ENCODE measurements at regions not wholly inside any gene's neighbourhood (a gene's known extent, or its start where the extent isn't known, plus 50 kb on each side); places are given as distances from the start of the nearest gene placed in this dataset.
"Not testable (repeated sequence)": the region's sequence is repeated elsewhere in the genome, so short reads cannot be mapped to it uniquely, and the experiment has no call there.

DNA sequence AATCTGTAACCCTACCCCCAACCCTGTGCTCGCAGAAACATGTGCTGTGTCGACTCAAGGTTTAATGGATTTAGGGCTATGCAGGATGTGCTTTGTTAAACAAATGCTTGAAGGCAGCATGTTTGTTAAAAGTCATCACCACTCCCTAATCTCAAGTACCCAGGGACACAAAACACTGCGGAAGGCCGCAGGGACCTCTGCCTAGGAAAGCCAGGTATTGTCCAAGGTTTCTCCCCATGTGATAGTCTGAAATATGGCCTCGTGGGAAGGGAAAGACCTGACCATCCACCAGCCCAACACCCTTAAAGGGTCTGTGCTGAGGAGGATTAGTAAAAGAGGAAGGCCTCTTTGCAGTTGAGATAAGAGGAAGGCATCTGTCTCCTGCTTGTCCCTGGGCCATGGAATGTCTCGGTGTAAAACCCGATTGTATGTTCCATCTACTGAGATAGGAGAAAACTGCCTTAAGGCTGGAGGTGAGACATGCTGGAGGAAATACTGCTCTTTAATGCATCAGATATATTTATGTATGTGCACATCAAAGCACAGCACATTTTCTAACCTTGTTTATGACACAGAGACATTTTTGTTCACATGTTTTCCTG is 94.4 kb downstream of the LSM3 start:
- not testable (repeated sequence) for DNase-seq (ENCODE audit: low spot score)

DNA sequence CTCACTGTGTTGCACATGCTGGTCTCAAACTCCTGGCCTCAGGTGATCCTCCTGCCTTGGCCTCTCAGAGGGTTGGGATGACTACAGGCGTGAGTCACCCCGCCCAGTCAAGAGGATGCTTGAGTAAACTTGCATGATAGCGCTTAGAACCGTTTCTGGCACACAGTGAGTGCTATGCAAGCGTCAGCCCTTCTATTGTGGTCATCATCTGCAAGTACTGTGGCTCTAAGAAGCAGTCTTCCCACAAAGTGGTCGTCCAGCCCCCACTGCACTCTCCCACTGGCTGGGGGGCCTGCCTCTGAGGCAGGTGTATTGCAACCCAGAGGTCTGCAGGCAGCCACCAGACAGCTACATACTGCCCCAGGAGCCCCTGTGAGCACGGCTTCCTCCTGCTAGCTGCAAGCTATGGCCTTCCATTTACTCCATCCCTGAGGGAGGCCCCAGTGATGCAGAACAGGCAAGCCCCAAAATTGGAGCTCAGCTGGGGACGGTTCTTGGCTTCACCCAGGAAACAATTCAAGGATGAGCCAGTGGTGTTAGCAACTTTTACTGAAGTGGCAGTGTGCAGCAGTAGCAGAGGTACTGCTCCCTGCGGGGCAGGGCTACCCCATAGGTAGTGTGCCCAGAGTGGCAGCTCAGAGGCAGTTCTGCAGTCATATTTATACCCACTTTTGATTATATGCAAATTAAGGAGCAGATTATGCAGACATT is 95.4 kb downstream of the LSM3 start:
- no peak for DNase-seq (ENCODE audit: low spot score)

DNA sequence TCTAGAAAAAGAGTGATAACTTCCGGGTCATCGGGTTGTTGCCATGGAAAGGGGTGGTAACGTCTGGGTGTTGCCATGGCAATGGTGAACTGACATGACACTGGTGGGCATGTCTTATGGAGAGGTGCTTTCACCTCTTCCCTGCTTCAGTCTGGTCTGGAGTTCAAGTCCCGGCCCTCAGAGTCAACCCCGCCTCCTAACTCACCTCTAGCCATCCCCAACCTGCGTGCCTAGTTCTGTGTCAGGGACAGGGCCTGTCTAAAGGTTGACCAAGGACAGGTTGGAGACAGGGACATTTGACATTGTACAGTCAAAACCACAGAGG is 96.0 kb downstream of the LSM3 start:
- no peak for DNase-seq (ENCODE audit: low spot score)

DNA sequence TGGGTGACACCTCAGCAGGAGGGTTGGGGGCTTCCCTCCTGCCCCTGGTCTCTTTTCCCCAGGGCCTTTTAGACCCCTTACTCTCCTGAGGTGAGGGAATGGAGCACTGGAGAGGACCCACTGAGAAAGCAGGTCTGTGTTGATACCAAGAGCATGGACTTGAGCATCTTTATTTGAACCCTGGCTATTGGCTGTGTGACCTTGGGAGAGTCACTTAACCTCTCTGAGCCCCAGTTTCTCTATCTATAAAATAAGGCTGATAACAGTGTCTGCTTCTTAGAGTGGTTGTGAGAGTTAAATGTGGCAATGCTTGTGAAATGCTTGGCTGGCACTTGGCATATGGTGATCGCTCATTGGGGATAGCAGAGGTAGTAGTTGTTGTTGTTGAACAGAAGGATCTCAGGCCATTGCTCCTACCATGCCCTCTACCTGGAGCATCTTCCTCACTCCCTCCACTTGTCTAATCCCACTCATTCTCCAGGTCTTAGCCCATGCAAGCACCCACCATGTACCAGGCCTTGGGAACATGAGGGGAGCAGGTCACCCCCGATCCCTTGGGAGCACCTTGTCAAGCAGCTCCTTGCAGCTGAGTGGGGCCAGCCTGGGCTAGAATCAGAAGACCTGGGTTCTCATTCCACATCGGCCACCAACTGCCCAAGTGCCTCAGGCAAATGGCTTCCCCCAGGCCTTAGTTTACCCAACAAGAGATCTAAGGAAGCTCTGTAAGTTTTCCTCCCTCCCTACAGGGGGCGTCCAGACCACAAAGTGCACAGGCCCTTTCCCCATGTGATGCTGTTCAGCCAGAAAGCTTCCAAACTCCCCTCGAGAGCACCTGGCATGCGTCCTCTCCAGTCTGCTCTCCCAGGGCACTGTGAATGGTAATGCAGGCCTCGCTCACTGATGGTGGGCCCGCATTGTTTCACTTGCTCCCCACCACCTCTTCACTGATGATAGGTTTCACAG is 96.7 kb downstream of the LSM3 start:
- no peak for DNase-seq (ENCODE audit: low spot score)

DNA sequence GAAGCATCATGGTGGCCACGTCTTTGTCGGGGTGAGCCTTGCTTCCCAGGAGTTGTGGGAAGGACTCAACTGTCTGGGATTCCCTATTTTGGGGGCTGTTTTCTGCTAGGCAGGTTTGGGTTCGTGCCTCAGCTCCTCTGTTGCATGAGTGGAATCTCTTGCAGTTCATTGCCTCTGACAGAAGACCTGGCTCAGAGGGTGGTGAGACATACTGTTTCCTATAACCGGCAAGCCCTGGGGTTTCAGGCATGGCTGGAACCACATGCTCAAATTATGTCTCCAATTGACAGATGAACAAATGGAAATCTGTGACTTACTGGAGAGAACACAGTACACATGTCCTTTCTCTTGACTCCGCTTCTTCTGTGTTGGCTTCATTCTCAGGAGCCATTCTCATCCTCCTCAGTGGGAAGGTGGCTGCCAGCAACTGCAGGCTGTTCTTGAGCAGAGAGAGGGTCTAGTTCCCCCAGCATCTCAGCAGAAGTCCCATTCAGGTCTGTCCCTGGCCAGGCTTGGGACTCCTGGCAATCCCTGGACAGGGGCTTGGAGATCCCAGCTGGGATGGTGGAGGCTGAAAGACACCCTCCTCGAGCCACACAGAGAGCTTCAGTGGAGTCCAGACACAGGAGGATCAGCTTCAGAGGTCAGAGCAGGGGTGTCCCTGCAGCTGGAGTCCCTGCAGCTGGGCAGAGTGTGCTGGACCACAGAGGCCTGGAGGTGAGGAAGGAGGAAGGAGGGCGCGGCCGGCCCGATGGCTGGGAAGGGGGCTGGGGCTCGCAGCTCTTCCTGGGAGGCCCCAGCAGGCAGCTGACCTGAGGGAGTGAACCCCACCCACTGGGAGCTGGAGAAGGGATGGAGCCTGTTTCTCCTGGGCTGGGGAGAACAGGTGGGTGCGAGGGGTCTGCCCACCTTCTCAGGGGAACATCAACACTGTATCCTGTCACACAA is 97.6 kb downstream of the LSM3 start:
- no peak for DNase-seq (ENCODE audit: low spot score)

DNA sequence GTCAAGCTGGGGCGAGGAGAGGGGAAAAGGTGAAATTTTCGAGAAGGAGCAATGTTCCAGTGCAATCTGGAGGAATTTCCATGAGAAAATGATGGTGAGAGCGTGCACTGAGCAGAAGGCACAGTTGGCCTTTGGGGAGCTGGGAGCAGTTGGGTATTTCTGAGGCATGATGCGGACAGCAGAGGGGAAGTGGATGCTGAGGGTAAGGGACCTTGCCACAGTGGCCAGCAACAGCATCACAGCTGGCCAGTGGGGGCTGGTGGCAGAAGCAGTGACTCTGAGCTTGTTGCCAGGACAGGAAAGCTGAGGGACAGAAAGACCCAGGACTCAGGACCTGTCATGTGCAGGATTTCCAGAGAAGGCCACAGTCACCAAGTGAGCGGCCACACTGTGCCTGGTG is 98.9 kb downstream of the LSM3 start:
- no peak for DNase-seq (ENCODE audit: low spot score)

DNA sequence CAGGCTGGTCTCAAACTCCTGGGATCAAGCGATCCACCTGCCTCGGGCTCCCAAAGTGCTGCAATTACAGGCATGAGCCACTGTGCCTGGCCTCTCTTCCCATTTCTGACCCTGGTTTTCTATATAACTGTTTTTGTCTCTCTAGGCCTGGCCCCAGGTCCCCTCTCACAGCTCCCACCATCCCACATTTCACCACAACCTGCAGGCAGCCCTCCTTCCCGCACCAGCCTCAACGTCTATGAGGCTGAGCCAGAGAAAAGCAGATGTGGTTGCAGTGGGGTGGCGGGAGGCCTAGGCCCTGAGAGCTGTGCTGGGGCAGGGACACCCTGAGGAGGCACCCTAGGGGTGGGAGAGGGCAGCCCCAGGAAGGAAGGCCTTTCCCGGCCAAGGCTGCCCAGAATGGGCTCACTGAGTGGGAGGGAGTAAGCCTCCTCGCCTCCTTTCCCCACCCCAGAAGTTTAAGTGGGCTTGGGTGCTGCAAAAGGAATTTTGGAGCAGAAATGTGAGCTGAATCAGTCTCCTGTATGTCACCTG is 99.7 kb downstream of the LSM3 start:
- no peak for DNase-seq (ENCODE audit: low spot score)

DNA sequence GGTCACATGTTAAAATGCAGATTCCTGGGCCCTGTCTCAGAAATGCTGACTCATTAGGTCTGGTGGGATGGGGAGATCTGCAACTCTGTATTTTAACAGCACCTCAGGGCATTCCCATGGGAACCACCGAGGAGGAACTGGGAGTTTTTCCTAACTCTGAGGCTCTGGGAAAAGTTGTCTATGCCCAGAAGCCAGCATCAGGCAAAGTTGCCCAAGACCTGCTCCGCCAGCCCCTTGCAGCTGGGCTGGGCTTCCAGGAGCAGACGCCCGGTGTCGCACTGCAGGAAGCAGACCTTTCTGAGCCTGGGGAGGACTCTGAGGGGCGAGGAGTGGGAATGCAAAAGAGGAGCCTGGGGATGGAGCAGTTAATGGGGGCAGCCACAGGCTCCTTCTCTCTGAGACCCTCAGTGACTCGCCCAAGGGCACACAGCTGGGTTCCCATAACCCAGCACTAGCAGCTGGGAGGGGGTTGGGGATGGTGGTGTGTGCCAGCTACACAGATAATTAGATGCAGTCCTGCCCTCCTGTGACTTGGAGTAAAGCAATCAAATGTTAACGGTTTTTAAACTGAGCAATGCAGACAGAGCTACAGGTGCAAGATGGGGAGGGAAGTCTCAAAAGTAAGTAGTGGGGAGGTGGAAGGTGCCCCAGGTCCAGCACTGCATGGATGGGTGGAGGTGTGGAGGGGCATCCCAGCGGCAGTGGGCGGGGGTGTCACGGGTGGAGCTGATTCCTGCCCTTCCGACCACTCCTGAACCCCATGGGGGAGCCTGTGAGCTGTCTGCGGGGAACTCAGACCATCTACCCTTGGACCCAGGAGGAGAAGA is 100.4 kb downstream of the LSM3 start:
- no peak for DNase-seq (ENCODE audit: low spot score)

DNA sequence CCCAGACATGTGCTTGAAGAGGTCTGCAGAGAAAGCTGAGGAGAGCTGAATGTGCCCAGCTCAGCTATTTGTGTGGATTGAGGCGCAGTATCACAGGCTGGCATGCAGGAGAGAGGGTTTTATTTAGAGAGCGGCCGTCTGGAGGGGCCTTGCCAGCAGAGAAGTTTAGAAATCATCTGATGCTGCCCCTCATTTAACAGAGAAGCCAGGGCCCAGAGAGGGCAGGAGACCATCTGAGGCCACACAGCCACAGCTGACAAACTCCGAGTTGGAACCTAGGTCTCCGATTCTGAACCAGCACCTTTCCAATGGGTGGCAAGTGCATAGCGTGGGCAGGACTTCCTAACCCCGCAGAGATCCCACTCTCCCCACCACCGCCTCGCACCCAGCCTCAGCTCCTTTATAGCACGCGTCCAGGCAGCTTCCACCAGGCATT is 101.0 kb downstream of the LSM3 start:
- no peak for DNase-seq (ENCODE audit: low spot score)

DNA sequence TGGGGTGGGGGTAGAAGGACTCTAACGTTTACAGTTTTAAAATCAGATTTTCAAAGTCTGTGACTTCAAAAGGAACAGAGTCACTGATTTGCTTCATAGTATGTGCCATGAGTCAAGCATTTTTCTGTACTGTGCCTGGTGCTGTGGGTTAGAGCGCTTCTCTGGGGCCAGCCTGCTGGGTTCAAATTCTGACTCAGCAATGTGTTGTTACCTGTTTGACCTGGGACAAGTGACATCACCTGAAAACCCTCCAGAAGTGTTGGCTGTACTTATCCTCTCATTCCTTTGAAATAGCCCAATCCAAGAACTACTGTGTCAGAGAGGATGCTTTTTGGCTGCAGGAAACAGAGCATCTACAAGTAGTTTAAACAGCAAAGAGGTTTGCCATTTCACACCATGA is 101.7 kb downstream of the LSM3 start:
- DNase-seq (ENCODE audit: low spot score) = no peak

DNA sequence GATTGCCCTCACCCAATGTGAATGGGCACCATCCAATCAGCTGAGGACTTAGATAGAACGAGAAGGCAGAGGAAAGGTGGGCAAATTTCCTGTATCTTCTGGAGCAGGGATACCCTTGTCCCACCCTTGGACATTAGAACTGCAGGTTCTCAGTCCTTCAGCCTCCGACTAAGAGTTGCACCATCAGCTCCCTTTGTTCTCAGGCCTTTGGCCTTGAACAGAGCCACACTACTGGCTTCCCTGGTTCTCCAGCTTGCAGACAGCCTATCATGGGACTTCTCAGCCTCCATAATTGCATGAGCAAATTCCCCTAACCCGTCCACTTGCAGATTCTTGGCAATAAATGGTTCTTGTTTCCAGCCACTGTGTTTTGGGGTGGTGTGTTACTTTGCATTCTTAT is 102.4 kb downstream of the LSM3 start:
- no peak for DNase-seq (ENCODE audit: low spot score)

DNA sequence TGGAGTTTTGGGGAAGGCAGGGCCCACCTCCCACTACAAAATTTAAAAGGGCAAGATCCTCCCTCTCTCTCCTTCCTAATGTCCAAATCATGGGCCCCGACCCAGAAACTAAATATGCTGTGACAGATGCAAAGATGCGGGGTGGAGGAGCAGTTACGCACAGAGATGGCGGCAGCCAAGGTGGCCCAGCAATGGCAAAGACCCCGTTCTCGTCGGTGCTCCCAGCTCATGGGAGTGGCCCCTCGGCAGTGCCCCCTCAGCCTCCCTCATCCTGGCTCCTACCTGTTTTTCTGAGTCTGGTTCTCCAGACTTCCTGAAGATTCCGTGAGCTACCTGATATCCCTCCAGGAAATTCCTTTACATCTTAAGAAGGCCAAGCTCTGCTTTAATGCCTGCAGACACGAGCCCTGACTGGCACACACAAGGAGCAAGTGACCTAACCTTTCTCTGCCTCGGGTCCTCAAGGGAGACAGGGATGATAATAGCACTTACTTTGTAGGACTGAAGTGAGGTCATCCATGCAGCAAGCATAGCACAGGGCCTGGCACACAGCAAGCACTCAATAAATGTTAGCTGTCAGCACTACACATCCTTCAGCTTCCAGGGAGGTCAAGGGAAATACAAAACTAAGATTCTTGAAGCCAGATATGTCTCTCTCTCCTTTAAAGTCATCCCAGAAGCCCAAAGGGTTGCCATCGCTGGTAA is 103.5 kb downstream of the LSM3 start:
- no peak for DNase-seq (ENCODE audit: low spot score)

DNA sequence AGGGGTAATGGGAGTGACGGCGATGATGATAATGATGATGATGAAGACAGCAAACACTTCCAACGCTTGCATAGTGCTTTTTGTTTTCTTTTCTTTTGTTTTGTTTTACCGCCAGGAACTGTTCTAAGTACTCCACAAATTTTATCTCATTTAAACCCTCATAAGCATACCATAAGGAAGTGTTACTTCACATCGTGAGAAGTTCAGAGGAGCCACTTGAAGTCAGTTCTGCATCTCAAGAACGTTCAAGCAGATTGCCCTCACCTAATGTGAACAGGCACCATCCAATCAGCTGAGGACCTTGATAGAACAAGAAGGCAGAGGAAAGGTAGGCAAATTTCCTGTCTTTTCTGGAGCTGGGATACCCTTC is 104.1 kb downstream of the LSM3 start:
- no peak for DNase-seq (ENCODE audit: low spot score)

DNA sequence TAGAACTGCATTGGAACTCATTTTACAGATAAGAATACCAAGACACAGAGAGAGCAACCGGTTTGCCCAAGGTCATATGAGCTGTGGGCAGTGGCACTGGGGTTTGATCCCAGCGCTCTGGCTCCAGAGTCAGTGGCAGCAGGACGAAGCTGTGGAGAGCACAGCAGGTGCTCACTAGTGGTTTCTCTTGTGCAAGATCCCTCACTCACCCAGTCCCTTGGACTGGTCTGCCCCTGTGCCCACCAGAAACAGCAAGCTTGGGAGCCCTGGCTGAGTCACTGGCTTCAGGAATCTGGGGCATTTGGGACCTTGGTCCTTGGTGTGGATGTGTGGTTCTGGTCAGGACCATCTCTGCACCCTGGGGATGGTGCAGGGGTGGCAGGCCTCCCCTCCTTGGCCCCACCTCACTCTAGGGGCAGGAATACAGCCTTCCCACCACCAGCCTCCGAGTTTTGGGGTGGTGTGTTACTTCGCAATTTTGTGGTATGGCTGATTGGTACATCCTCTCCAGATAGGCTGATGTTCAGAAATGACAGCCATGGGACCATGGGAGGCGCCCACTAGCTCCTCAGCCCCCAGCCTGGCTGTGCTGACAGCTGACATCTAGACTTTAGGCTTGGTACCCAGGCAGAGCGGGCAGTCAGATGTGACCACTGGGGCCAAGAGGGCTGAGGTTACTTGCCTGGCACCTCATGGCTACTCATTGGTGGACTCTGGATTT is 104.6 kb downstream of the LSM3 start:
- no peak for DNase-seq (ENCODE audit: low spot score)

DNA sequence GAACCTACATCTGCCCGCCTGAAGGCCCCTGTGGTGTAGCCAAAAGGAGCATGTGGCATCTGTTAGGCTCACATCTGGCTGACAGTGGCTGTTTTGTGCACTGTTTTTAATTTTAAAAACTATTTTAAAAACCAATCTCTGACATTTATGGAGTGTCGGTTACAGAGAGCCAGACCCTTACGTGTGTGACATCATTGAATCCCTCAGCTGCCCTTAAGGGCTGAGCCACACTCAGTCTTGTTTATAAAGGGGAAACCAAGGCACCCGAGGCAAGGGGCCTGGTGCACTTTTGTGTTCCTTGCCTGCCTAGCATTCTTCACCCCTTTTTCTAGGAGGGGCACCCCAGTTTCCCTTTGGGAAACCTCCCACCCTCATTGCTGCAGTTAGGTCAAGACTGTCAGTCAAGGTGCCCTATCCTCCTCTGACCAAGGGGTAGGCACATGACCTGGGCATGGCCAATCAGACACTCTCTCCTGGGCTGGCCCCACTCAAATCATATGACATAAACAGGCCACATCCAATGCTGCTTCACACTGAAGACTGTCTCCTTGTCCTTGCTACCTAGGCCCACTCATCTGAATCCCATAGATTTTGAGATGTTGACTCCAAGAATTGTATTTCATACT is 105.3 kb downstream of the LSM3 start:
- DNase-seq (ENCODE audit: low spot score) = no peak

DNA sequence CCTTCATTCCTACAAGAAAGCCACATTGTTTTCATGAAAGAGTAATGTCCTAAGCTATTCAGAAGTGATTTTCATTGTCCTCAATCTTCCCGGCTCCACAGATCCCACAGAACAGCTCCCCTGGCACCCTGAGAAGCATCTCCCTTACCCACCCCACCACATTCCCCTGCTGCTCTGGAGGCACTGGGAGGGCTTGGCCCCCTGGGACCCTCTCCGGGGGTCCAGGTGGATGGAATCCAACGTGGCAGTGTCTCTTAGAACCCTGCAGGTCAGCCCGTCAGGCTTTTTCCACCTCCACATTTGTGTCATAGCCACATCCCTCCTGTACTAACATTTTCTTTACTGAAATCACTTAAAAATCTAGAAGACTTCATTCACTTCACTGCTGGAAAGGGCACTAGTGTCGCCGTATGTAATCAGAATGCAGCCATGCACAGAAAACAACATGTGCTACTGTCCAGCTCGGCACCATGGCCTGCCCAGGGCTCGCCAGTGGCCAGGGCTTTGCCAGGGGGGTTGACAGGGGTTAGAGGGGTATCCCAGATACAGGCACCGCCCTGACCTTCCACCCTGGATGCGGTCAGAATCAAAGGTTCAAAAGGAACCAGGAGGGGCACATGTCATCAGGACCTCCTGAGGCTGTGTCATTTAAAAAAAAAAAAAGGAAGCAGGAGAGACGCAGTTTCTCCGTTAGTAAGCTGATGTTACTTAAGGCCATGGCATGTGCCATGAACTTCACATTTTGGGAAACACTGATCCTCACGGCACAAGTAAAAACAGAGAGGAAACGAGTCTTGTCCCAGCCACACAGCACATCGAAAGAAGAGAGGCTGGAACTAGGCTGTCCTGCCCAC is 106.3 kb downstream of the LSM3 start:
- no peak for DNase-seq (ENCODE audit: low spot score)

DNA sequence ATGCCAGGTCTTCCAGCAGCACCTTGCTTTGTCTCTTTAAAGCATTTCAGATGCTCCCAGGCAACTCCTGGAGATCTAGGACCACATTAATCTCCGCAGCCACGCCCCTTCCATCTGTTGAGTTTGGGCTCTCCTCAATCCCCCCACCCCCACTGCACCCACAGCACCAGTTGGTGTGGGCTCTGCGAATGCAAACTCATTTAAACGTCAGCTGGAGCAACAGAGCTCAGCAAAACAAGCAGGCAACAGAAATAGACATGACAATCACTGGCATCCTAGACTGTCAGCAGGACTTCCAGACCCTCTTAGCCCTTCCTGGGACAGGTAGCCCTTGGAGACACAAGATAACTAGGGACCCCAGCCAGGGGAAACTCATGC is 106.9 kb downstream of the LSM3 start:
- DNase-seq (ENCODE audit: low spot score) = no peak

DNA sequence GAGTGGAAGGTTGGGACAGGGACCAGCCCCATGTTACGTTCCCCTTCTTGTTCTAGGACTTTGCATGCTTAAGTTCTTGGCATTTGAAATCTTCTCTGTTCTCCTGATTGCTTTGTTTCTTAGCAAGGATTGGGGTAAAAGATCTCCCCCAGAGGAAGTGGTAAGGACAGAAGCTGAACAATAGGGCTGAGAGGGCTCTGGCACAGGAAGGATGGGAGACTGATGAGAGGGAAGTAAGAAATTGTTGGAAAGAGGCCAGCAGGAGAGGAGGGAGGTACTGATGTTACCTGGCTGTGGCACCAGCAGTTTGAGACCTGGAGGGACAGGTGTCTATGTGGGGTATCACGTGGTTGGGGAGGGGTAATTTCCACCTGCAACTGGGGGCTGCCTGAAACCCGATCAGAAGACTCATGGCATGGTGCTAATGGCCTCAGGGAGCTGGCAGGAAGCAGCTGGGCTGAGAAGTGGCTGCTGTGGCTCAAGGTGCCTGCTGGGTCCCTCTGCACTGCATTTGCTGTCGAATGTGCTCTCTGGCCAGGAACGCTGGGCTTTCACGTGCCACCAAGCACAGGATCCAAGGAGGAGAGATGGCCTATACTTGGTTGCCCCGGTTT is 108.4 kb downstream of the LSM3 start:
- no peak for DNase-seq (ENCODE audit: low spot score)
